Epithelial cell of proximal tubule (primary cell): ENCODE measurements at regions not wholly inside any gene's neighbourhood (a gene's known extent, or its start where the extent isn't known, plus 50 kb on each side); places are given as distances from the start of the nearest gene placed in this dataset.
"Not testable (repeated sequence)": the region's sequence is repeated elsewhere in the genome, so short reads cannot be mapped to it uniquely, and the experiment has no call there.

Experiments
- DNase-seq: peaks from one replicate; pipeline ENCODE4 v3.0.0-alpha.2; 2011; ENCODE audit warnings: low read depth
- H3K4me3 ChIP-seq: 2 replicates; pipeline ENCODE4 v1.5.1; 2011; ENCODE audit warnings: low read depth, mild to moderate bottlenecking, low read length
- CTCF ChIP-seq: conservative IDR thresholded peaks from 2 replicates; pipeline ENCODE4 v1.5.1; 2012; ENCODE audit warnings: low read depth, mild to moderate bottlenecking, low read length

DNA sequence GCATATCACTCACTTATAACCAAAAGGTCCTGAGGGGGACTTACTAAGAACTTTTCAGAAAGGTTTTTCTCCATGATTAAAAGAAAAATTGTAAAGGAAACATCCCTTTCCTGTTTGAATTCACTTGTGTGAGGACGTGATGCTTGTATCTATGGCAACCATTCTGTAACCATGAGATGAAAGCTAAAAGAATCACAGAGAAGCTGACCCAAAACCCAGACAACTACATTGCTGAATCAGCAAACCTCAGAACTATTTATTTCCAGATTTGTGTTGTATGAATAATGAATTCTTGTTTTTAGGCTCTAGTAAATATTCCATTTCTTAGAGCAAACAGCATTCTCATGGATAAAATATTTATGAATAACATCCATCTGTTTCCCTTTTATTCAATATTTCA is 91.2 kb downstream of the RCHY1 start:
- no peak for DNase-seq
- no peak for TF ChIP-seq CTCF
- no peak overlapping the region for H3K4me3 ChIP-seq

DNA sequence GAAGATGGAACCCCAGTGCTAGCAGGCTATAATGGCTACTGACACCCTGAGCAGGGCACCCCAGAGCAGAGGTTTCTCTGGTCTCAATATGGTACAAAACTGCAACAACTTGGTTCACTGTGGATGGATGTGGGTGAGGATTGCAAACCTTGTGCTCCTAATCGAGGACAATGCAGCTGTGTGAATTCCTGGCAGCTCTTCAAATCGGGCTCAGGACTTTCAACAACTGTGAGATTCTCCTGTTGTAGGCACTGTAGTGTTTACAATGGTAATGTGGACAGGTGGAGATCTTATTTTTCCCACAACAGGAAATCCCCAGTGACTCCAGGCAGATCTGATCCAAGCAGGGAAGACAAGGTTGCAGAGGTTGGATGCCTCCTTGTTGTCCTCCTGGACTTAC is 101.5 kb downstream of the RCHY1 start:
- DNase-seq, result no peak
- no peak overlapping the region for H3K4me3 ChIP-seq
- no peak for TF ChIP-seq CTCF

DNA sequence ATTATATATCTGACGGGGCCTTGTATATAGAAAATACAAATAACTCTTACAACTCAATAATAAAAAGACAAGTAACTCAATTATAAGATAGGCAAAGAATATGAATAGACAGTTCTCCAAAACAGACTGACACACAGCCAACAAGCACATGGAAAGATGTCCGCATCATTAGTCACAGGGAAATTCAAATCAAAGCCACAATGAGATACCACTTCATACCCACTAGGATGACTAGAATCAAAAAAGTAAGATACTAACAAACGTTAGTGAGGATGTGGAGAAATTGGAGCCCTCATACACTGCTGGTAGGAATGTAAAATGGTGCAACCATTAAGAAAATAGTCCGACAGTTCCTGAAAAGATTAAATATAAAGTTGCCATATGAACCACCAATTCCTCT is 115.7 kb downstream of the RCHY1 start:
- no peak for DNase-seq
- no peak overlapping the region for H3K4me3 ChIP-seq
- no peak for TF ChIP-seq CTCF

- DNase-seq, result no peak
- H3K4me3 ChIP-seq, result no peak overlapping the region
- TF ChIP-seq CTCF, result no peak
These were observed 122.6 kb downstream of the RCHY1 start for GRCh38 chr4:75391489-75392166.

DNA sequence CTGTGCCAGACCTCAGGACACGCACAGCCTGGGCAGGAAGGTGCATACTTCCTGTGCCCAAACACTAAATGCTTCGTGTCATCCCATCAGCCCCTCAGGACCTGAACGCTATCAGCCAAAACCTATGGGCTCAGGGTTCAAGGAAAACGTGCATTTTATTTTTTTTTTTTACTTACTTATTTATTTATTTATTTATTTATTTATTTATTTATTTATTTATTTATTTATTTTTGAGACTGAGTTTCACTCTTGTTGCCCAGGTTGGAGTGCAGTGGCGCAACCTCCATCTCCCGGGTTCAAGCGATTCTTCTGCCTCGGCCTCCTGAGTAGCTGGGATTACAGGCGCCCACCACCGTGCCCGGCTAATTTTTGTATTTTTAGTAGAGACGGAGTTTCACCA is 127.8 kb downstream of the RCHY1 start:
- not testable (repeated sequence) for H3K4me3 ChIP-seq, DNase-seq

DNA sequence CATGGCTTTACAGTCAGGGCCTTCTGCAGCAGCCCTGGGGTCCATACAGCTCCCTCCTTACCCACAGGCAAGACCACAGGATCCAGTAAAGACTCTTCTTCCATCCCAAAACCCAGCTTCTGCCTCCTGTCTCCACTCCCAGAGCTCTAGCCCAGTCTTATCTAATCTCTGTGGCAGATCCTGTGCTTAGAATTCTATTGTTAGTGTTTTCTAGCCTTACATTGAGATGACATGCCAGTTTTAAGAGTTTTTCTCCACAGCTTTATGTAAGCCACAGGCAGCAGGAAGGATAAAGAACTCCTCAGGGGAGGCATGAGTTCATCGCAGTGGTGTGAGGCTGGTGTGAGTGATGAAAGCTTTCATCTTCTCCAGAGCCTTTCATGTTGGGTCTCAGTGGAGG is 129.1 kb downstream of the RCHY1 start:
- H3K4me3 ChIP-seq, result no peak overlapping the region
- no peak for TF ChIP-seq CTCF
- no peak for DNase-seq

- no peak overlapping the region for H3K4me3 ChIP-seq
- TF ChIP-seq CTCF, result no peak
- no peak for DNase-seq
These were observed 137.7 kb downstream of the RCHY1 start for GRCh38 chr4:75376543-75376942.
